ENCODE measurements at regions not wholly inside any gene's neighbourhood (a gene's known extent, or its start where the extent isn't known, plus 50 kb on each side); places are given as distances from the start of the nearest gene placed in this dataset.

- H3K27me3 ChIP-seq (ENCODE audit: insufficient read depth, low read depth) = no peaks in the 10 kb centered on the region
- H3K36me3 ChIP-seq (ENCODE audit: low read depth) = no peaks in the 10 kb centered on the region
- CTCF ChIA-PET = no interaction called here
- no peak for TF ChIP-seq EZH2 (IDR thresholded peaks at IDR 0.05; ENCODE audit: low read depth)
- TF ChIP-seq CTCF (conservative IDR thresholded peaks at IDR 0.05) = no peak
- POLR2A ChIA-PET (ENCODE audit: unreplicated experiment) = no interaction called here
- H3F3A ChIP-seq (ENCODE audit: insufficient read depth, low read depth) = no peaks in the 10 kb centered on the region
- H3K9me2 ChIP-seq (ENCODE audit: insufficient read depth) = no peaks in the 10 kb centered on the region
- H2AFZ ChIP-seq = no peak overlapping the region
- no peak for DNase-seq
- H3K9me3 ChIP-seq (ENCODE audit: insufficient read depth, low read depth) = no peaks in the 10 kb centered on the region
- H3K4me3 ChIP-seq = no peak overlapping the region
- no TSS peak for BruUV-seq (replicated peaks)
- no peaks in the 10 kb centered on the region for H4K20me1 ChIP-seq (ENCODE audit: insufficient read depth)
- no peak overlapping the region for H3K4me2 ChIP-seq
- no peaks in the 10 kb centered on the region for H3K4me1 ChIP-seq (replicated peaks; ENCODE audit: insufficient read depth)
- intact Hi-C loops (cut with micrococcal nuclease; ENCODE audit: unreplicated experiment) = no loop called here
- no peaks in the 10 kb centered on the region for H3K79me2 ChIP-seq (ENCODE audit: low read depth)
- no peak overlapping the region for H3K27ac ChIP-seq
Measured at GRCh38 chr6:92756912-92757311, 662.4 kb downstream of the EPHA7 start.

- TF ChIP-seq CTCF (conservative IDR thresholded peaks at IDR 0.05) (no peak), EZH2 (IDR thresholded peaks at IDR 0.05; ENCODE audit: low read depth) (no peak)
- Histone ChIP-seq H3K9me2 (ENCODE audit: insufficient read depth) (no peaks in the 10 kb centered on the region), H3K79me2 (ENCODE audit: low read depth) (no peaks in the 10 kb centered on the region), H3K4me3 (no peak overlapping the region), H3K27ac (no peak overlapping the region), H3K4me1 (replicated peaks; ENCODE audit: insufficient read depth) (no peaks in the 10 kb centered on the region), H3F3A (ENCODE audit: insufficient read depth, low read depth) (no peaks in the 10 kb centered on the region), H3K36me3 (ENCODE audit: low read depth) (no peaks in the 10 kb centered on the region), H3K9me3 (ENCODE audit: insufficient read depth, low read depth) (no peaks in the 10 kb centered on the region), H4K20me1 (ENCODE audit: insufficient read depth) (no peaks in the 10 kb centered on the region), H2AFZ (no peak overlapping the region), H3K27me3 (ENCODE audit: insufficient read depth, low read depth) (no peaks in the 10 kb centered on the region), H3K4me2 (no peak overlapping the region)
- ChIA-PET CTCF (no interaction called here), POLR2A (ENCODE audit: unreplicated experiment) (no interaction called here)
- no TSS peak for BruUV-seq (replicated peaks)
- intact Hi-C loops (cut with micrococcal nuclease; ENCODE audit: unreplicated experiment) = no loop called here
- no peak for DNase-seq
Measured at GRCh38 chr6:92753956-92754355, 665.4 kb downstream of the EPHA7 start.

- ChIA-PET CTCF (no interaction called here), POLR2A (ENCODE audit: unreplicated experiment) (no interaction called here)
- H3K4me1 ChIP-seq (replicated peaks; ENCODE audit: insufficient read depth) = no peaks in the 10 kb centered on the region
- H3K27ac ChIP-seq = no peak overlapping the region
- no peaks in the 10 kb centered on the region for H3K36me3 ChIP-seq (ENCODE audit: low read depth)
- BruUV-seq (replicated peaks) = no TSS peak
- no peak overlapping the region for H2AFZ ChIP-seq
- H3K4me3 ChIP-seq = no peak overlapping the region
- H3K4me2 ChIP-seq = no peak overlapping the region
- H3K79me2 ChIP-seq (ENCODE audit: low read depth) = no peaks in the 10 kb centered on the region
- H4K20me1 ChIP-seq (ENCODE audit: insufficient read depth) = no peaks in the 10 kb centered on the region
- TF ChIP-seq CTCF (conservative IDR thresholded peaks at IDR 0.05) (no peak), EZH2 (IDR thresholded peaks at IDR 0.05; ENCODE audit: low read depth) (no peak)
- DNase-seq = no peak
- H3K9me3 ChIP-seq (ENCODE audit: insufficient read depth, low read depth) = no peaks in the 10 kb centered on the region
- no peaks in the 10 kb centered on the region for H3K27me3 ChIP-seq (ENCODE audit: insufficient read depth, low read depth)
- no peaks in the 10 kb centered on the region for H3F3A ChIP-seq (ENCODE audit: insufficient read depth, low read depth)
- intact Hi-C loops (cut with micrococcal nuclease; ENCODE audit: unreplicated experiment) = no loop called here
- no peaks in the 10 kb centered on the region for H3K9me2 ChIP-seq (ENCODE audit: insufficient read depth)
Measured at GRCh38 chr6:92752114-92752513, 667.2 kb downstream of the EPHA7 start.
